ENCODE measurements at regions not wholly inside any gene's neighbourhood (a gene's known extent, or its start where the extent isn't known, plus 50 kb on each side); places are given as distances from the start of the nearest gene placed in this dataset.
"Not testable (repeated sequence)": the region's sequence is repeated elsewhere in the genome, so short reads cannot be mapped to it uniquely, and the experiment has no call there.

DNA sequence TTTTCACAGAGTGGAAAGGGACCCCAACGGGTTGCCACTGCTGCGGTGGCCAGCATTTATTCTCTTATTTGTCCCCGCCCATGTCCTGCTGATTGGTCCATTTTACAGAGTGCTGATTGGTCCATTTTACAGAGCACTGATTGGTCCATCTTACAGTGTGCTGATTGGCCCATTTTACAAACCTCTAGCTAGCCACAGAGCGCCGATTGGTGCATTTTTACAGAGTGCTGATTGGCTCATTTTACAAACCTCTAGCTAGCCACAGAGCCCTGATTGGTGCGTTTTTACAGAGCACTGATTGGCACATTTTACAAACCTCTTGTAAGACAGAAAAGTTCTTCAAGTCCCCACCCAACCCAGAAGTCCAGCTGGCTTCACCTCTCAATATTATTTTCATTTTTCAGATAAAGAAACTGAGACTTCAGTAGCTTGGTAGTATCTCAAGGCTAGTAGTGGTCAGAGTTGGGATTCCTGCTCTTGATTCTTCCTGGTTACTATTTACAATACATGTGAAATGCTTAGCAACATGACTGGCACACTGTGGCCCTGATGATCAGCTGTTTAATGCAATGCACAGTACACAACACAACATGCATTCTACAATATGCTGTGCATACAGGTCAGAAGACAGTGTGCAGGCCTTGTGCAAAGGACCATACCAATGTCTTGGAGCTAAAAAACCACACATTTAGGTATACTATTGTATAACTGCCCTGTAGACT is 63.6 kb upstream of the BOD1 start:
- Histone ChIP-seq H3K27me3 (no peaks in the 10 kb centered on the region), H3K4me3 (no peak overlapping the region), H3K9me3 (no peaks in the 10 kb centered on the region), H3K4me1 (no peaks in the 10 kb centered on the region), H3K36me3 (no peaks in the 10 kb centered on the region), H3K27ac (peak overlapping the region in 1 of 4 donors; percentile 15)
- DNase-seq: no peak
- WGBS, 2 donors (ENCODE audit: low coverage in 1 of 2): 93% methylated on average over 6 of the region's 6 CpGs; no CpG with 5 or more reads in 1 of the 2 donors
- TF ChIP-seq EP300 (IDR thresholded peaks at IDR 0.05; ENCODE audit: low read depth): no peak
- TF ChIP-seq POLR2A (IDR thresholded peaks at IDR 0.05): no peak
- TF ChIP-seq, protein P1, sequence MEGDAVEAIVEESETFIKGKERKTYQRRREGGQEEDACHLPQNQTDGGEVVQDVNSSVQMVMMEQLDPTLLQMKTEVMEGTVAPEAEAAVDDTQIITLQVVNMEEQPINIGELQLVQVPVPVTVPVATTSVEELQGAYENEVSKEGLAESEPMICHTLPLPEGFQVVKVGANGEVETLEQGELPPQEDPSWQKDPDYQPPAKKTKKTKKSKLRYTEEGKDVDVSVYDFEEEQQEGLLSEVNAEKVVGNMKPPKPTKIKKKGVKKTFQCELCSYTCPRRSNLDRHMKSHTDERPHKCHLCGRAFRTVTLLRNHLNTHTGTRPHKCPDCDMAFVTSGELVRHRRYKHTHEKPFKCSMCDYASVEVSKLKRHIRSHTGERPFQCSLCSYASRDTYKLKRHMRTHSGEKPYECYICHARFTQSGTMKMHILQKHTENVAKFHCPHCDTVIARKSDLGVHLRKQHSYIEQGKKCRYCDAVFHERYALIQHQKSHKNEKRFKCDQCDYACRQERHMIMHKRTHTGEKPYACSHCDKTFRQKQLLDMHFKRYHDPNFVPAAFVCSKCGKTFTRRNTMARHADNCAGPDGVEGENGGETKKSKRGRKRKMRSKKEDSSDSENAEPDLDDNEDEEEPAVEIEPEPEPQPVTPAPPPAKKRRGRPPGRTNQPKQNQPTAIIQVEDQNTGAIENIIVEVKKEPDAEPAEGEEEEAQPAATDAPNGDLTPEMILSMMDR (IDR thresholded peaks at IDR 0.05): no peak
- no peak for TF ChIP-seq POLR2AphosphoS5 (IDR thresholded peaks at IDR 0.05)
- intact Hi-C loops (cut with DNase I; ENCODE audit: low total_unique reads): no loop called here
- in situ Hi-C loops (cut with MboI; ENCODE audit: low pct_ligation_motif_present in 1 of 4, low pct_unique_long_range_greater_than_20kb in 1 of 4, low sequenced_read_pairs in 3 of 4): no loop called here

DNA sequence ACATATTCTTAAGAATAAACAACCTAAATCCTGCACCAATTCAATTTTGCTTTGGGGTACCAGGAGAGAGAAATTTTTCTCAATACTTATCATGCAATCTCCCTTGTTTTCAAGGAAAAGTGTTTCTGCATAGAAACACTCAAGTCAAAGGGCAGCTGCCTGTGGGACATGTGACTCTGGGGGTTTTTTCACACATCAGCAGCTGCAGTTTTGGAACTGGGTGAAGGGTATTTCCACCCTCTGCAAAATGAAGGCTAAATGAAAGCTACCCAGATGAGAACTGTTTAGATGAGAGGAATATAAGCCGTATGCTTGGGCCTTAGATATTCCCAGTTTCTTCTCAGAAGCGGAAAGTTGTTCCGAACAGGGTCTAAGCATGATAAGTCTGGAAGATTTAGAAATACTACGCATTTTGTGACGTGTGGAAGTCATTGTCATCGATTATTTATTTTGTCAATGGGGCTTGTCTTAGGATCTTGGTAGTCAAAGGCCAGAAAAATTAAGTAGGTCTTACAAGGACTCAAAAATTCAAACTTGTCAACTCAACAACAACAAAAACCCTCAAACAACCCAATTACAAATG is 64.3 kb upstream of the BOD1 start:
- intact Hi-C loops (cut with DNase I; ENCODE audit: low total_unique reads): no loop called here
- no peak overlapping the region for H3K27ac ChIP-seq
- 69 to 78% methylated on average over 6 of the region's 6 CpGs for WGBS, 2 donors (ENCODE audit: low coverage in 1 of 2)

DNA sequence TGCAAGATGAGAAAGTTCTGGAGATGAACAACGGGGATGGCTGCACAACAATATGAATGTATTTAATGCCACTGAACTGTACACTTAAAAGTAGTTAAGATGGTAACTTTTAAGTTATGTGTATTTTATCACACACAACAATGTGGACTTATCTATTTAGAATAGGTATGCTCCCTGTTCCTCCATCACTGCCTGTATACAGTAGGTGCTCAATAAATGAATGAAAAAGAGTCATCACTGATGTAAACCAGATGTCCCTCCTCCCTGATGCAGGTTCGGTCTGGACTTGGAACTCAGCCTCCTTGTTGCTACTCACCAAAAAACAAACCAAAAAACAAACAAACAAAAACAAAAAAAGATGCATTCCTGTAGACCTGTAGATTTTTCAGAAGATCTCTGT is 65.9 kb upstream of the BOD1 start:
- no peak for DNase-seq
- H3K27ac ChIP-seq: no peak overlapping the region
- TF ChIP-seq POLR2AphosphoS5 (IDR thresholded peaks at IDR 0.05) (no peak), EP300 (IDR thresholded peaks at IDR 0.05; ENCODE audit: low read depth) (no peak), POLR2A (IDR thresholded peaks at IDR 0.05) (no peak)
- TF ChIP-seq, protein P1 (IDR thresholded peaks at IDR 0.05): no peak
- no peak overlapping the region for H3K4me3 ChIP-seq
- no peaks in the 10 kb centered on the region for H3K9me3 ChIP-seq
- no peaks in the 10 kb centered on the region for H3K27me3 ChIP-seq
- WGBS, 2 donors (ENCODE audit: low coverage in 1 of 2): 69 to 80% methylated on average over 2 of the region's 2 CpGs
- intact Hi-C loops (cut with DNase I; ENCODE audit: low total_unique reads) (no loop called here), in situ Hi-C loops (cut with MboI; ENCODE audit: low pct_ligation_motif_present in 1 of 4, low pct_unique_long_range_greater_than_20kb in 1 of 4, low sequenced_read_pairs in 3 of 4) (no loop called here)
- no peaks in the 10 kb centered on the region for H3K36me3 ChIP-seq
- H3K4me1 ChIP-seq: no peaks in the 10 kb centered on the region

More for the DNA sequence above, 64.3 kb upstream of the BOD1 start:
- H3K4me3 ChIP-seq: no peak overlapping the region
- no peaks in the 10 kb centered on the region for H3K36me3 ChIP-seq
- no peaks in the 10 kb centered on the region for H3K27me3 ChIP-seq
- DNase-seq: no peak
- no peaks in the 10 kb centered on the region for H3K9me3 ChIP-seq
- TF ChIP-seq, protein P1 (IDR thresholded peaks at IDR 0.05): no peak
- TF ChIP-seq POLR2A (IDR thresholded peaks at IDR 0.05) (no peak), POLR2AphosphoS5 (IDR thresholded peaks at IDR 0.05) (no peak), EP300 (IDR thresholded peaks at IDR 0.05; ENCODE audit: low read depth) (no peak)
- in situ Hi-C loops (cut with MboI; ENCODE audit: low pct_ligation_motif_present in 1 of 4, low pct_unique_long_range_greater_than_20kb in 1 of 4, low sequenced_read_pairs in 3 of 4): no loop called here
- H3K4me1 ChIP-seq: no peaks in the 10 kb centered on the region

DNA sequence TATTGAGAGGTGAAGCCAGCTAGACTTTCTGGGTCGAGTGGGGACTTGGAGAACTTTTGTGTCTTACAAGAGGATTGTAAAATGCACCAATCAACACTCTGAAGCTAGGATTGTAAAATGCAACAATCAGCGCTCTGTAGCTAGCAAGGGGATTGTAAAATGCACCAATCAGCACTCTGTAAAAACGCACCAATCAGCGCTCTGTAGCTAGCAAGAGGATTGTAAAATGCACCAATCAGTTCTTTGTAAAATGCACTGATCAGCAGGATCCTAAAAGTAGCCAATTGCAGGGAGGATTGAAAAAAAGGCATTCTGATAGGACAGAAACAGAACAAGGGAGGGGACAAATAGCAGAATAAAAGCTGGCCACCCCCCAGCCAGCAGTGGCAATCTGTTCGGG is 68.1 kb upstream of the BOD1 start:
- 90 to 94% methylated on average over 4 to 5 of the region's 5 CpGs for WGBS, 2 donors (ENCODE audit: low coverage in 1 of 2)
- H3K27ac ChIP-seq; H3K27me3 ChIP-seq; in situ Hi-C loops (cut with MboI; ENCODE audit: low pct_ligation_motif_present in 1 of 4, low pct_unique_long_range_greater_than_20kb in 1 of 4, low sequenced_read_pairs in 3 of 4); H3K9me3 ChIP-seq; DNase-seq; H3K4me3 ChIP-seq; intact Hi-C loops (cut with DNase I; ENCODE audit: low total_unique reads); H3K36me3 ChIP-seq: not testable (repeated sequence)
- peaks cover 0 to 12% (median 6%) of the 10 kb centered on the region in 4 donors for H3K4me1 ChIP-seq

Data from transverse colon (tissue), 4 donors.